GM12874 (cell line): ENCODE measurements at regions not wholly inside any gene's neighbourhood (a gene's known extent, or its start where the extent isn't known, plus 50 kb on each side); places are given as distances from the start of the nearest gene placed in this dataset.

ENCODE experiments used
- CTCF ChIP-seq: IDR thresholded peaks from 2 replicates; pipeline ENCODE4 v1.5.1; 2011; ENCODE audit warnings: low read depth, mild to moderate bottlenecking, control low read depth, low read length, moderate library complexity; ENCODE audit not compliant: insufficient read depth

GRCh38 chr6:156191895-156192294 is 585.3 kb upstream of the ARID1B start:
- TF ChIP-seq CTCF = no peak

GRCh38 chr6:156190270-156190669 is 586.9 kb upstream of the ARID1B start:
- TF ChIP-seq CTCF = no peak

- TF ChIP-seq CTCF = no peak
Measured at GRCh38 chr6:156189714-156190113, 587.5 kb upstream of the ARID1B start.

GRCh38 chr6:156189195-156189594 is 588.0 kb upstream of the ARID1B start:
- TF ChIP-seq CTCF = no peak

- no peak for TF ChIP-seq CTCF
Measured at GRCh38 chr6:156185113-156185512, 592.1 kb upstream of the ARID1B start.

- TF ChIP-seq CTCF = no peak
Measured at GRCh38 chr6:156183678-156184077, 593.5 kb upstream of the ARID1B start.

- TF ChIP-seq CTCF = no peak
Measured at GRCh38 chr6:156182356-156182755, 594.8 kb upstream of the ARID1B start.

GRCh38 chr6:156181506-156181905 is 595.7 kb upstream of the ARID1B start:
- no peak for TF ChIP-seq CTCF
